ENCODE measurements at regions not wholly inside any gene's neighbourhood (a gene's known extent, or its start where the extent isn't known, plus 50 kb on each side); places are given as distances from the start of the nearest gene placed in this dataset.

DNA sequence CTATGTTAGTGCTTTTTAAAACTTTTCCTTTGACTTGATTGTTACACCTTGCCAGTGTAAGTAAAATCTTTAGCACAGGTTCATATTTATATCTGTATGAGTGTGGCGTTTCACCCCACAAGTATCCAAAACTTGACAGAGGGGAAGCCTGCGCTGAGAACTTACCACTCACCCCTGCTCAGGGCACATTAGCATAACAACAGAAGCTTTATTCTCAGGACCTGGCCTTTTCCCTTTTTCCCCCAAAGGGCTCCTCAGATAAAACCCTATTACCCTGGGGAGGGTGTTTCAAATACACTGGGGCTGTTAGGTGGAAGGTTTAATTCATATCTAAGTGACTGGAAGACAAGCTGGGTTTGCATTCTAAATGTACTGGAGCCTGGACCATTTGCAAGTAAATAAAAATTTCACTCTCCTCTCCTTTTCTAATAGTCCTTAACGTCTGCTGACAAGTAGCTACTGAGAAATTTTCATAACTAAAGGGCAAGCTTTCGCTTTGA, 276.6 kb downstream of the RNF152 start:
- TF ChIP-seq GATA2 (IDR thresholded peaks at IDR 0.05; ENCODE audit: low read depth, low read length) (no peak), GATA3 (IDR thresholded peaks at IDR 0.05; ENCODE audit: low read depth, low read length) (no peak)
